Mammary epithelial cell (primary cell): ENCODE measurements at regions not wholly inside any gene's neighbourhood (a gene's known extent, or its start where the extent isn't known, plus 50 kb on each side); places are given as distances from the start of the nearest gene placed in this dataset.

ENCODE experiments used
- EZH2 ChIP-seq: IDR thresholded peaks from 2 replicates; pipeline ENCODE4 v1.6.1; 2012; ENCODE audit warnings: low read length, inconsistent platforms, borderline replicate concordance
- TF ChIP-seq, protein P1 (sequence below), 2 donors: IDR thresholded peaks in 1 of 2; conservative IDR thresholded peaks in 1 of 2; 2 replicates each; pipeline ENCODE4 v1.5.1; 2011 to 2012; ENCODE audit warnings: inconsistent platforms in 2 of 2, low read length in 2 of 2, mild to moderate bottlenecking in 2 of 2, control low read depth in 1 of 2, low read depth in 1 of 2; ENCODE audit not compliant: insufficient read depth in 1 of 2; ENCODE audit errors: extremely low read depth in 1 of 2

DNA sequence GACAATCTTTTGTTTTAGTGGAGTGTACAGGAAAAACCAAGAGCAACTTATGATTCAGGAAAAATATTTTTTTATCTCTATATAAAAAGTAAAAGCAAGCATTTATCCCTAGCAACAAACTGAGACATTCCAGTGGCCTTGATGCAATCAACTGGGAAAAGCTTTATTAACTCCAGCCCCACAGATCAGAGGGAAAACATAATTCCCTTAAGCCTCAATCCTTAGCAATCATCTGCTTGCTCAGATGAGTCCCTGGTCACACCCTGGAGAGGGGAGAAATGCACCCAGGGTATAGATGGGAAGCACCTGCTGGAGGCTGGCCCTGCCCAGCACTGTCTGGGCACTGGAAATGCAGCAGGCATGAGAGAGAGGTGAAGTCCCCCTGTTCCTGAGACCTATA is 636.6 kb downstream of the TNS3 start:
- TF ChIP-seq, protein P1, sequence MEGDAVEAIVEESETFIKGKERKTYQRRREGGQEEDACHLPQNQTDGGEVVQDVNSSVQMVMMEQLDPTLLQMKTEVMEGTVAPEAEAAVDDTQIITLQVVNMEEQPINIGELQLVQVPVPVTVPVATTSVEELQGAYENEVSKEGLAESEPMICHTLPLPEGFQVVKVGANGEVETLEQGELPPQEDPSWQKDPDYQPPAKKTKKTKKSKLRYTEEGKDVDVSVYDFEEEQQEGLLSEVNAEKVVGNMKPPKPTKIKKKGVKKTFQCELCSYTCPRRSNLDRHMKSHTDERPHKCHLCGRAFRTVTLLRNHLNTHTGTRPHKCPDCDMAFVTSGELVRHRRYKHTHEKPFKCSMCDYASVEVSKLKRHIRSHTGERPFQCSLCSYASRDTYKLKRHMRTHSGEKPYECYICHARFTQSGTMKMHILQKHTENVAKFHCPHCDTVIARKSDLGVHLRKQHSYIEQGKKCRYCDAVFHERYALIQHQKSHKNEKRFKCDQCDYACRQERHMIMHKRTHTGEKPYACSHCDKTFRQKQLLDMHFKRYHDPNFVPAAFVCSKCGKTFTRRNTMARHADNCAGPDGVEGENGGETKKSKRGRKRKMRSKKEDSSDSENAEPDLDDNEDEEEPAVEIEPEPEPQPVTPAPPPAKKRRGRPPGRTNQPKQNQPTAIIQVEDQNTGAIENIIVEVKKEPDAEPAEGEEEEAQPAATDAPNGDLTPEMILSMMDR (conservative IDR thresholded peaks at IDR 0.05 in 1 of 2, IDR thresholded peaks at IDR 0.05 in 1 of 2; ENCODE audit: extremely low read depth in 1 of 2, insufficient read depth in 1 of 2, low read depth in 1 of 2, low read length in 2 of 2): no peak
- TF ChIP-seq EZH2: no peak
